GM18511 (cell line): ENCODE measurements at regions not wholly inside any gene's neighbourhood (a gene's known extent, or its start where the extent isn't known, plus 50 kb on each side); places are given as distances from the start of the nearest gene placed in this dataset.
"Not testable (repeated sequence)": the region's sequence is repeated elsewhere in the genome, so short reads cannot be mapped to it uniquely, and the experiment has no call there.

Experiments used
- ATAC-seq: cut with Tn5 transposase; IDR thresholded peaks from one replicate; pipeline ENCODE4 v1.9.1; 2021; ENCODE audit warnings: mild to moderate bottlenecking, moderate library complexity; ENCODE audit not compliant: unreplicated experiment

GRCh38 chr6:26951211-26951610, 291.7 kb upstream of the ZNF322 start:
- ATAC-seq: not testable (repeated sequence)

- ATAC-seq: not testable (repeated sequence)
Measured at GRCh38 chr6:26956078-26956600, 291.4 kb upstream of the PRSS16 start.

- ATAC-seq: not testable (repeated sequence)
Measured at GRCh38 chr6:26956601-26957184, 290.8 kb upstream of the PRSS16 start.

- ATAC-seq: not testable (repeated sequence)
Measured at GRCh38 chr6:26957399-26958127, 289.9 kb upstream of the PRSS16 start.

GRCh38 chr6:26961236-26961635, 286.3 kb upstream of the PRSS16 start:
- ATAC-seq: not testable (repeated sequence)

- no peak for ATAC-seq
Measured at GRCh38 chr6:27002447-27002846, 245.1 kb upstream of the PRSS16 start.

GRCh38 chr6:27007020-27007419, 240.5 kb upstream of the PRSS16 start:
- ATAC-seq: no peak

- not testable (repeated sequence) for ATAC-seq
Measured at GRCh38 chr6:27008613-27009012, 238.9 kb upstream of the PRSS16 start.

- not testable (repeated sequence) for ATAC-seq
Measured at GRCh38 chr6:27014053-27014452, 233.4 kb upstream of the PRSS16 start.

GRCh38 chr6:27016689-27017088, 230.8 kb upstream of the PRSS16 start:
- no peak for ATAC-seq

GRCh38 chr6:27018401-27018800, 229.1 kb upstream of the PRSS16 start:
- not testable (repeated sequence) for ATAC-seq

GRCh38 chr6:27019651-27020552, 227.6 kb upstream of the PRSS16 start:
- peak; percentile 88 for ATAC-seq

- ATAC-seq: no peak
Measured at GRCh38 chr6:27020553-27020880, 227.0 kb upstream of the PRSS16 start.

- ATAC-seq: no peak
Measured at GRCh38 chr6:27023664-27024063, 223.8 kb upstream of the PRSS16 start.

- ATAC-seq: no peak
Measured at GRCh38 chr6:27025351-27025750, 222.2 kb upstream of the PRSS16 start.

- ATAC-seq: no peak
Measured at GRCh38 chr6:27026361-27026760, 221.1 kb upstream of the PRSS16 start.

GRCh38 chr6:27031302-27031701, 216.2 kb upstream of the PRSS16 start:
- ATAC-seq: no peak

GRCh38 chr6:27038498-27038897, 209.0 kb upstream of the PRSS16 start:
- no peak for ATAC-seq

GRCh38 chr6:27040244-27041042, 207.1 kb upstream of the PRSS16 start:
- no peak for ATAC-seq

- ATAC-seq: no peak
Measured at GRCh38 chr6:27043244-27043643, 204.3 kb upstream of the PRSS16 start.

GRCh38 chr6:27045131-27045530, 202.4 kb upstream of the PRSS16 start:
- not testable (repeated sequence) for ATAC-seq
